MM.1S (cell line): ENCODE measurements at regions not wholly inside any gene's neighbourhood (a gene's known extent, or its start where the extent isn't known, plus 50 kb on each side); places are given as distances from the start of the nearest gene placed in this dataset.

ENCODE experiments used
- DNase-seq: peaks from one replicate; pipeline ENCODE4 v3.0.0-alpha.2; 2015
- H2AFZ ChIP-seq: fragments of 300-600 bp; sonication (generic); 2 replicates; pipeline ENCODE4 v1.6.0; 2016; ENCODE audit warnings: antibody characterized with exemption, low read length
- H3F3A ChIP-seq: fragments of 300-600 bp; sonication (generic); 2 replicates; pipeline ENCODE4 v1.6.1; 2016; ENCODE audit warnings: mild to moderate bottlenecking, antibody characterized with exemption, low read length, moderate library complexity, mixed read lengths; ENCODE audit not compliant: insufficient read depth
- H3K27ac ChIP-seq: fragments of 300-600 bp; sonication (generic); 2 replicates; pipeline ENCODE4 v1.5.1; 2016; ENCODE audit warnings: mild to moderate bottlenecking, low read length
- H3K27me3 ChIP-seq: fragments of 300-600 bp; sonication (generic); replicated peaks from 2 replicates; pipeline ENCODE4 v1.6.0; 2016; ENCODE audit warnings: low read length; ENCODE audit not compliant: insufficient read depth
- H3K36me3 ChIP-seq: fragments of 300-600 bp; sonication (generic); replicated peaks from 2 replicates; pipeline ENCODE4 v1.6.1; 2016; ENCODE audit warnings: mild to moderate bottlenecking, low read length, mixed read lengths; ENCODE audit not compliant: insufficient read depth
- H3K4me1 ChIP-seq: fragments of 300-600 bp; sonication (generic); 2 replicates; pipeline ENCODE4 v1.6.1; 2016; ENCODE audit warnings: low read length, mixed read lengths
- H3K4me2 ChIP-seq: fragments of 300-600 bp; sonication (generic); 2 replicates; pipeline ENCODE4 v1.6.0; 2016; ENCODE audit warnings: low read depth, low read length
- H3K4me3 ChIP-seq: fragments of 300-600 bp; sonication (generic); 2 replicates; pipeline ENCODE4 v1.5.1; 2016; ENCODE audit warnings: low read length, mixed read lengths
- H3K79me2 ChIP-seq: fragments of 300-600 bp; sonication (generic); 2 replicates; pipeline ENCODE4 v1.6.1; 2016; ENCODE audit warnings: mixed run types, low read length, mixed read lengths
- H3K9ac ChIP-seq: fragments of 300-600 bp; sonication (generic); 2 replicates; pipeline ENCODE4 v1.6.1; 2016; ENCODE audit warnings: low read length, mixed read lengths
- H3K9me2 ChIP-seq: fragments of 300-600 bp; sonication (generic); replicated peaks from 2 replicates; pipeline ENCODE4 v1.6.1; 2016; ENCODE audit warnings: mild to moderate bottlenecking, low read length, mixed read lengths; ENCODE audit not compliant: insufficient read depth
- H3K9me3 ChIP-seq: fragments of 300-600 bp; sonication (generic); replicated peaks from 2 replicates; pipeline ENCODE4 v1.6.1; 2016; ENCODE audit warnings: mild to moderate bottlenecking, low read length, mixed read lengths; ENCODE audit not compliant: insufficient read depth
- H4K20me1 ChIP-seq: fragments of 300-600 bp; sonication (generic); 2 replicates; pipeline ENCODE4 v1.6.1; 2016; ENCODE audit warnings: mild to moderate bottlenecking, low read length, moderate library complexity, mixed read lengths; ENCODE audit not compliant: insufficient read depth
- EZH2 ChIP-seq: fragments of 300-600 bp; sonication (generic); optimal IDR thresholded peaks from 2 replicates; pipeline ENCODE3; 2017; ENCODE audit warnings: low read depth, mild to moderate bottlenecking, antibody characterized with exemption, low read length, mixed read lengths
- EZH2phosphoT487 ChIP-seq: fragments of 300-600 bp; sonication (generic); IDR thresholded peaks from 2 replicates; pipeline ENCODE4 v1.6.1; 2018; ENCODE audit warnings: antibody characterized with exemption, low read length
- TF ChIP-seq, protein P1 (sequence below): fragments of 300-600 bp; sonication (generic); IDR thresholded peaks from 2 replicates; pipeline ENCODE4 v1.5.1; 2016; ENCODE audit warnings: antibody characterized with exemption, low read length, mixed read lengths

DNA sequence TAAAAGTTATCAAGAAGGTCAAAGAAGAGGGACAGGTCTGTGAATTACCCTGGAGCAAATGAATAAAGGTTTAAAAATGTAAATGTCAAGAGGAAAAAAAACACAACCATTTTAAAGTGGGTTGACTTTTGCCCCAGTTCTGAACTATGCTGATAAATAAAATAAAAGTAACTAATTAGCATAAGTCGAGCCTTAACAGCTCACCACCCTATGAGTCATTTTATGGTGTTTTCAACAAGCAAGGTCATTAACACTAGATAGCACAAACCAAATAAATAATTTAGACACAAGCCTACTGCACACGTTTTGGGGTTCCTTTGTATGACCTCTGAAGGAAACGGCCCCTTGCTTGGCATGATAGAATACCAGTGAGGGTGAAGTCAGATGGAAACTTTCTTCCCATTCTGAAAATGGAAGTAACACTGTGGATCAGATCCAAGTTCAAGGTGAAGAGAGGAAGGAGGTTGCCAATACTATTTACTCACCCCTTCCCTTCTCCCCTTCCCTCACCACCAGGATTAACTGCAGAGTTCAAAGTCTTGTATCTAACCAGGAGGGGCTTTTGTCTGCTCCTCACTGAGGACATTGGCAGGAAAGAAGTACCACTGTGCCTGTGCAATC, 380.0 kb upstream of the ACVR2A start:
- Histone ChIP-seq H3K9me2 (no peaks in the 10 kb centered on the region), H3K9ac (no peak overlapping the region), H4K20me1 (no peaks in the 10 kb centered on the region), H3F3A (no peaks in the 10 kb centered on the region), H3K27me3 (no peaks in the 10 kb centered on the region), H3K36me3 (no peaks in the 10 kb centered on the region), H3K9me3 (no peaks in the 10 kb centered on the region), H3K4me2 (no peak overlapping the region), H2AFZ (no peak overlapping the region), H3K27ac (no peak overlapping the region), H3K4me3 (no peak overlapping the region), H3K4me1 (no peaks in the 10 kb centered on the region), H3K79me2 (no peaks in the 10 kb centered on the region)
- TF ChIP-seq EZH2, result no peak
- no peak for TF ChIP-seq EZH2phosphoT487
- TF ChIP-seq, protein P1, sequence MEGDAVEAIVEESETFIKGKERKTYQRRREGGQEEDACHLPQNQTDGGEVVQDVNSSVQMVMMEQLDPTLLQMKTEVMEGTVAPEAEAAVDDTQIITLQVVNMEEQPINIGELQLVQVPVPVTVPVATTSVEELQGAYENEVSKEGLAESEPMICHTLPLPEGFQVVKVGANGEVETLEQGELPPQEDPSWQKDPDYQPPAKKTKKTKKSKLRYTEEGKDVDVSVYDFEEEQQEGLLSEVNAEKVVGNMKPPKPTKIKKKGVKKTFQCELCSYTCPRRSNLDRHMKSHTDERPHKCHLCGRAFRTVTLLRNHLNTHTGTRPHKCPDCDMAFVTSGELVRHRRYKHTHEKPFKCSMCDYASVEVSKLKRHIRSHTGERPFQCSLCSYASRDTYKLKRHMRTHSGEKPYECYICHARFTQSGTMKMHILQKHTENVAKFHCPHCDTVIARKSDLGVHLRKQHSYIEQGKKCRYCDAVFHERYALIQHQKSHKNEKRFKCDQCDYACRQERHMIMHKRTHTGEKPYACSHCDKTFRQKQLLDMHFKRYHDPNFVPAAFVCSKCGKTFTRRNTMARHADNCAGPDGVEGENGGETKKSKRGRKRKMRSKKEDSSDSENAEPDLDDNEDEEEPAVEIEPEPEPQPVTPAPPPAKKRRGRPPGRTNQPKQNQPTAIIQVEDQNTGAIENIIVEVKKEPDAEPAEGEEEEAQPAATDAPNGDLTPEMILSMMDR, result no peak
- no peak for DNase-seq

DNA sequence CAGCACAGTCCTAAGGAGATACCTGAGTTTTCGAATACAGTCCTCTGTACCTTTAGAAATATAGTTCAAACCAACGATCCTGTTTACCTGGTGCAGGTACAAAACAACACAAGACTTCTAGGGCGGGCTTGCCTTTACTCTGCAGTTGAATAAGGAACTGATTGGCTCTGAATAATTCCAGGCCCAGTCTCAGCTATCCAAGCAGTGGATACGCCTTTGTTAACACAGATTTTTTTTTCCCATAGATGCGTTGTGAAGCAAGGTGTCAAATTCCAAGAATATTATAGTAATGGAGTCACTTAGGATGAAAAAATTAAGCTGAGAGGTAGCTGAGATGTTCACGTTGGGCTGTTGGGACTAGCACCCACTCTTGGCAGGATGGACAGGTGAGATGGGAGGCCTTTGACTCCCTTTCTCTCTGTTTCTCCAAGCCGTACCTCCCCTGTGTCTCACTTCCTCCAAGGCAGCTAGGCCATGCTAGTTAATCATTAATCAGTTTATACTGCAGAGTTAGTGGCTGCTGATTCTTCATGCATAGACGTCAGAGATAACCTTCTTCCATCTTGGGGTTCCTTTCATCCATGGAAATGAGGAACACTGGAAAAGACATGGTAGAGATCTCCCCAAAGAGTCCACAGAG, 380.8 kb upstream of the ACVR2A start:
- no peak overlapping the region for H2AFZ ChIP-seq
- H3F3A ChIP-seq, result no peaks in the 10 kb centered on the region
- H4K20me1 ChIP-seq, result no peaks in the 10 kb centered on the region
- no peaks in the 10 kb centered on the region for H3K9me2 ChIP-seq
- H3K27me3 ChIP-seq, result no peaks in the 10 kb centered on the region
- no peak for DNase-seq
- TF ChIP-seq EZH2phosphoT487, result no peak
- TF ChIP-seq EZH2, result no peak
- TF ChIP-seq, protein P1, result no peak
- H3K4me2 ChIP-seq, result no peak overlapping the region
- H3K4me3 ChIP-seq, result no peak overlapping the region
- H3K27ac ChIP-seq, result no peak overlapping the region
- no peaks in the 10 kb centered on the region for H3K4me1 ChIP-seq
- H3K9me3 ChIP-seq, result no peaks in the 10 kb centered on the region
- H3K36me3 ChIP-seq, result no peaks in the 10 kb centered on the region
- H3K9ac ChIP-seq, result no peak overlapping the region
- no peaks in the 10 kb centered on the region for H3K79me2 ChIP-seq

GRCh38 chr2:147460155-147460554, 384.7 kb upstream of the ACVR2A start:
- no peak for DNase-seq
- no peak overlapping the region for H3K4me3 ChIP-seq
- H4K20me1 ChIP-seq, result no peaks in the 10 kb centered on the region
- H2AFZ ChIP-seq, result no peak overlapping the region
- H3K36me3 ChIP-seq, result no peaks in the 10 kb centered on the region
- TF ChIP-seq EZH2phosphoT487 (no peak), EZH2 (no peak)
- TF ChIP-seq, protein P1, result no peak
- no peaks in the 10 kb centered on the region for H3K9me2 ChIP-seq
- H3K9ac ChIP-seq, result no peak overlapping the region
- no peak overlapping the region for H3K27ac ChIP-seq
- no peaks in the 10 kb centered on the region for H3K4me1 ChIP-seq
- H3K79me2 ChIP-seq, result no peaks in the 10 kb centered on the region
- H3K4me2 ChIP-seq, result no peak overlapping the region
- H3K9me3 ChIP-seq, result no peaks in the 10 kb centered on the region
- H3F3A ChIP-seq, result no peaks in the 10 kb centered on the region
- H3K27me3 ChIP-seq, result no peaks in the 10 kb centered on the region
